ENCODE measurements at regions not wholly inside any gene's neighbourhood (a gene's known extent, or its start where the extent isn't known, plus 50 kb on each side); places are given as distances from the start of the nearest gene placed in this dataset.

DNA sequence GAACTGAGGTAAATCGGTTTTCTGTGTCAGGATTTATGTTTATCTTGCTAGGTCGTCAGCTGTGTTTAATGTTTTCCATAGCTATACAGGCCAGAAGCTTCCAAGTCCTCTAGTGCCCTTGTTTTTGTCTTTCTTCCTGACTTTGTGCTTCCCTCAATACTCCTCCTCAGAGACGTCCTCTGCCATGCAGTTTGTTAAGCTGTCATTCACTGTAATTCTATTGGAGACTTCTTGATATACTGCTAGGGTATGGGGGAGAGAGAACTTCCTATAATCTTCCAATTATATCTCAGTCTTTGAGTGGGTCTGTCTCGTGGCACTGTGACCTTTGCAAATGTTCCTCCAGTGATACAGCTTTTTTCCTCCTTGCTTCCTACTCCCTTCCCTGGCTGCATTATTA is 327.3 kb upstream of the ANO5 start:
- H3K4me3 ChIP-seq (replicated peaks in 1 of 4; ENCODE audit: control extremely low read depth in 1 of 4, insufficient read depth in 1 of 4, low read depth in 3 of 4, low read length in 4 of 4), result no peak overlapping the region
- H3K27ac ChIP-seq (ENCODE audit: insufficient read depth, low read length), result no peak overlapping the region
- no peak for DNase-seq (ENCODE audit: low read depth in 2 of 2)
- no peak overlapping the region for H2AFZ ChIP-seq (ENCODE audit: low read length)
- H3K27me3 ChIP-seq (ENCODE audit: control insufficient read depth, insufficient read depth, low read length), result no peaks in the 10 kb centered on the region
- H4K20me1 ChIP-seq (ENCODE audit: control insufficient read depth, extremely low read depth, insufficient read depth, low read length), result no peaks in the 10 kb centered on the region
- no peaks in the 10 kb centered on the region for H3K36me3 ChIP-seq (ENCODE audit: control insufficient read depth, insufficient read depth, low read length)
- no peaks in the 10 kb centered on the region for H3K4me1 ChIP-seq (ENCODE audit: control insufficient read depth, extremely low read depth, insufficient read depth, low read length)
- no peak for TF ChIP-seq EZH2 (IDR thresholded peaks at IDR 0.05; ENCODE audit: low read length, missing control alignments)
- TF ChIP-seq, protein P1, sequence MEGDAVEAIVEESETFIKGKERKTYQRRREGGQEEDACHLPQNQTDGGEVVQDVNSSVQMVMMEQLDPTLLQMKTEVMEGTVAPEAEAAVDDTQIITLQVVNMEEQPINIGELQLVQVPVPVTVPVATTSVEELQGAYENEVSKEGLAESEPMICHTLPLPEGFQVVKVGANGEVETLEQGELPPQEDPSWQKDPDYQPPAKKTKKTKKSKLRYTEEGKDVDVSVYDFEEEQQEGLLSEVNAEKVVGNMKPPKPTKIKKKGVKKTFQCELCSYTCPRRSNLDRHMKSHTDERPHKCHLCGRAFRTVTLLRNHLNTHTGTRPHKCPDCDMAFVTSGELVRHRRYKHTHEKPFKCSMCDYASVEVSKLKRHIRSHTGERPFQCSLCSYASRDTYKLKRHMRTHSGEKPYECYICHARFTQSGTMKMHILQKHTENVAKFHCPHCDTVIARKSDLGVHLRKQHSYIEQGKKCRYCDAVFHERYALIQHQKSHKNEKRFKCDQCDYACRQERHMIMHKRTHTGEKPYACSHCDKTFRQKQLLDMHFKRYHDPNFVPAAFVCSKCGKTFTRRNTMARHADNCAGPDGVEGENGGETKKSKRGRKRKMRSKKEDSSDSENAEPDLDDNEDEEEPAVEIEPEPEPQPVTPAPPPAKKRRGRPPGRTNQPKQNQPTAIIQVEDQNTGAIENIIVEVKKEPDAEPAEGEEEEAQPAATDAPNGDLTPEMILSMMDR (conservative IDR thresholded peaks at IDR 0.05 in 1 of 2, IDR thresholded peaks at IDR 0.05 in 1 of 2; ENCODE audit: low read depth in 1 of 2, low read length in 2 of 2), result no peak
- no peaks in the 10 kb centered on the region for H3K9me3 ChIP-seq (ENCODE audit: control insufficient read depth, insufficient read depth, low read depth, low read length)
- no peak overlapping the region for H3K9ac ChIP-seq (ENCODE audit: insufficient read depth, low read length)
- H3K79me2 ChIP-seq (ENCODE audit: control insufficient read depth, insufficient read depth, low read length), result no peaks in the 10 kb centered on the region
- H3K4me2 ChIP-seq (ENCODE audit: extremely low read depth, insufficient read depth, low read length), result no peak overlapping the region

DNA sequence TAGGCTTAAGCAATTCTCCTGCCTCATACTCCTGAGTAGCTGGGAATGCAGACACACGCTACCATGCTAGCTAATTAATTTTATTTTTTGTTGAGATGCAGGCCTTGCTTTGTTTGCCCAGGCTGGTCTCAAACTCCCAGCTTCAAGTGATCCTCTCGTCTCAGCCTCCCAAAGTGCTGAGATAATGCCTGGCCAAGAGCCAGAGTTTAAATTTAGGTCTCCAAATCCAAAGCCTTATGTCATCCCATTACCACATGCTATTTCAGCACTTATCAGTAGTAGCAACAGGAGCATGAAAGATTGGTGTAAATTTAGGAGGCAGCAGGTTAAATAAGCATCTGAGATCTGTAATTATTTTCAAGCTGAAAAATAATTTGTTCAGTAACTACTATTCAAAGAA is 326.1 kb upstream of the ANO5 start:
- no peak overlapping the region for H3K4me3 ChIP-seq (replicated peaks in 1 of 4; ENCODE audit: control extremely low read depth in 1 of 4, insufficient read depth in 1 of 4, low read depth in 3 of 4, low read length in 4 of 4)
- H4K20me1 ChIP-seq (ENCODE audit: control insufficient read depth, extremely low read depth, insufficient read depth, low read length), result no peaks in the 10 kb centered on the region
- H3K4me2 ChIP-seq (ENCODE audit: extremely low read depth, insufficient read depth, low read length), result no peak overlapping the region
- H3K79me2 ChIP-seq (ENCODE audit: control insufficient read depth, insufficient read depth, low read length), result no peaks in the 10 kb centered on the region
- H3K27me3 ChIP-seq (ENCODE audit: control insufficient read depth, insufficient read depth, low read length), result no peaks in the 10 kb centered on the region
- H2AFZ ChIP-seq (ENCODE audit: low read length), result no peak overlapping the region
- H3K27ac ChIP-seq (ENCODE audit: insufficient read depth, low read length), result no peak overlapping the region
- H3K4me1 ChIP-seq (ENCODE audit: control insufficient read depth, extremely low read depth, insufficient read depth, low read length), result no peaks in the 10 kb centered on the region
- H3K9ac ChIP-seq (ENCODE audit: insufficient read depth, low read length), result no peak overlapping the region
- no peak for DNase-seq (ENCODE audit: low read depth in 2 of 2)
- no peaks in the 10 kb centered on the region for H3K9me3 ChIP-seq (ENCODE audit: control insufficient read depth, insufficient read depth, low read depth, low read length)
- H3K36me3 ChIP-seq (ENCODE audit: control insufficient read depth, insufficient read depth, low read length), result no peaks in the 10 kb centered on the region
- TF ChIP-seq, protein P1 (conservative IDR thresholded peaks at IDR 0.05 in 1 of 2, IDR thresholded peaks at IDR 0.05 in 1 of 2; ENCODE audit: low read depth in 1 of 2, low read length in 2 of 2), result no peak
- no peak for TF ChIP-seq EZH2 (IDR thresholded peaks at IDR 0.05; ENCODE audit: low read length, missing control alignments)

DNA sequence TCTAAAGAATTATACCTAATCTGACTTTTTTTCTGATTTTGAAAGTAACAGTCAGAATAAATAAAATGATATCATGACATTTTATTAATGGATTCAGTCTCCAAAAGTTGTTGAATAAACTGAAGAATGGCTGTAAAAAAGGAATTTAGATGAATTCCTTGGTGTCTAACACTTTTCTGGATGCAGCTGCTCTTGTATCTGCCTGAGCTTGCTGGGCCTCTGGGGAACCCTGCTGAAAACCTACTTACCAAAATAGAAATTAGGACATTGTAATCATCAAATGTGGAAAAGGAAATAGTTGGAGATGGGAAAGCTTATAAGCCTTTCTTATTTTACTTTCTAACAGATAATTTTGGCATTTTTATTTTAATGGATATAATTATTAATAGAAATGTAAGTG is 315.7 kb upstream of the ANO5 start:
- Histone ChIP-seq H3K27me3 (ENCODE audit: control insufficient read depth, insufficient read depth, low read length) (no peaks in the 10 kb centered on the region), H3K4me1 (ENCODE audit: control insufficient read depth, extremely low read depth, insufficient read depth, low read length) (no peaks in the 10 kb centered on the region), H3K79me2 (ENCODE audit: control insufficient read depth, insufficient read depth, low read length) (no peaks in the 10 kb centered on the region), H3K9ac (ENCODE audit: insufficient read depth, low read length) (no peak overlapping the region), H3K9me3 (ENCODE audit: control insufficient read depth, insufficient read depth, low read depth, low read length) (no peaks in the 10 kb centered on the region), H4K20me1 (ENCODE audit: control insufficient read depth, extremely low read depth, insufficient read depth, low read length) (no peaks in the 10 kb centered on the region), H3K36me3 (ENCODE audit: control insufficient read depth, insufficient read depth, low read length) (no peaks in the 10 kb centered on the region), H2AFZ (ENCODE audit: low read length) (no peak overlapping the region), H3K4me2 (ENCODE audit: extremely low read depth, insufficient read depth, low read length) (no peak overlapping the region), H3K4me3 (replicated peaks in 1 of 4; ENCODE audit: control extremely low read depth in 1 of 4, insufficient read depth in 1 of 4, low read depth in 3 of 4, low read length in 4 of 4) (no peak overlapping the region), H3K27ac (ENCODE audit: insufficient read depth, low read length) (no peak overlapping the region)
- TF ChIP-seq, protein P1 (conservative IDR thresholded peaks at IDR 0.05 in 1 of 2, IDR thresholded peaks at IDR 0.05 in 1 of 2; ENCODE audit: low read depth in 1 of 2, low read length in 2 of 2), result no peak
- no peak for TF ChIP-seq EZH2 (IDR thresholded peaks at IDR 0.05; ENCODE audit: low read length, missing control alignments)
- no peak for DNase-seq (ENCODE audit: low read depth in 2 of 2)
